Astrocyte (in vitro differentiated cells and primary cell): ENCODE measurements at regions not wholly inside any gene's neighbourhood (a gene's known extent, or its start where the extent isn't known, plus 50 kb on each side); places are given as distances from the start of the nearest gene placed in this dataset.

ENCODE experiments used
- DNase-seq: peaks from one replicate; pipeline ENCODE4 v3.0.0-alpha.2; 2010; ENCODE audit warnings: low read depth
- FAIRE-seq: peaks from 2 replicates; lab custom pipeline; 2011; peaks lifted over from hg19 to GRCh38; lab: Jason Lieb, UNC
- H2AFZ ChIP-seq: 2 replicates; pipeline ENCODE4 v1.6.0; 2012; ENCODE audit warnings: low read depth, low read length, inconsistent platforms
- H3K27ac ChIP-seq: 2 replicates; pipeline ENCODE4 v1.5.1; 2011; ENCODE audit warnings: low read depth, low read length, inconsistent platforms
- H3K27me3 ChIP-seq: 2 replicates; pipeline ENCODE4 v1.6.0; 2011; ENCODE audit warnings: low read length, inconsistent platforms; ENCODE audit not compliant: insufficient read depth
- H3K36me3 ChIP-seq: 2 replicates; pipeline ENCODE4 v1.5.1; 2011; ENCODE audit warnings: low read length, inconsistent platforms; ENCODE audit not compliant: insufficient read depth
- H3K4me1 ChIP-seq: 2 replicates; pipeline ENCODE4 v1.5.1; 2011; ENCODE audit warnings: low read length, inconsistent platforms; ENCODE audit not compliant: insufficient read depth
- H3K4me2 ChIP-seq: 2 replicates; pipeline ENCODE4 v1.6.0; 2012; ENCODE audit warnings: low read length, inconsistent platforms
- H3K4me3 ChIP-seq: 2 replicates; pipeline ENCODE4 v1.5.1; 2011; ENCODE audit warnings: low read depth, mild to moderate bottlenecking, low read length, inconsistent platforms; ENCODE audit not compliant: insufficient read depth
- H3K79me2 ChIP-seq: 2 replicates; pipeline ENCODE4 v1.6.0; 2012; ENCODE audit warnings: mild to moderate bottlenecking, low read length, inconsistent platforms; ENCODE audit not compliant: insufficient read depth
- H3K9ac ChIP-seq: 2 replicates; pipeline ENCODE4 v1.6.0; 2012; ENCODE audit warnings: mild to moderate bottlenecking, low read length, inconsistent platforms
- H3K9me3 ChIP-seq: 2 replicates; pipeline ENCODE4 v1.5.1; 2012; ENCODE audit warnings: low read depth, mild to moderate bottlenecking, low read length, inconsistent platforms; ENCODE audit not compliant: insufficient read depth
- H4K20me1 ChIP-seq: 2 replicates; pipeline ENCODE4 v1.6.0; 2012; ENCODE audit warnings: low read length, inconsistent platforms; ENCODE audit not compliant: insufficient read depth
- H3K27ac Mint-ChIP-seq: one replicate; pipeline ENCODE4 v1.8.0; 2021; ENCODE audit warnings: mild to moderate bottlenecking, mixed read lengths; ENCODE audit not compliant: unreplicated experiment
- H3K27me3 Mint-ChIP-seq: one replicate; pipeline ENCODE4 v1.8.0; 2021; ENCODE audit warnings: low read depth, mixed read lengths; ENCODE audit not compliant: unreplicated experiment
- H3K36me3 Mint-ChIP-seq: one replicate; pipeline ENCODE4 v1.8.0; 2021; ENCODE audit warnings: low read depth, mixed read lengths; ENCODE audit not compliant: unreplicated experiment
- H3K4me1 Mint-ChIP-seq: one replicate; pipeline ENCODE4 v1.8.0; 2021; ENCODE audit warnings: low read depth, mixed read lengths; ENCODE audit not compliant: unreplicated experiment
- H3K4me3 Mint-ChIP-seq: one replicate; pipeline ENCODE4 v1.8.0; 2021; ENCODE audit warnings: mild to moderate bottlenecking, moderate library complexity, mixed read lengths; ENCODE audit not compliant: unreplicated experiment
- H3K9me3 Mint-ChIP-seq: one replicate; pipeline ENCODE4 v1.8.0; 2021; ENCODE audit warnings: mild to moderate bottlenecking, mixed read lengths; ENCODE audit not compliant: unreplicated experiment
- EZH2 ChIP-seq: IDR thresholded peaks from 2 replicates; pipeline ENCODE4 v1.6.1; 2012; ENCODE audit warnings: mild to moderate bottlenecking, low read length, inconsistent platforms; ENCODE audit not compliant: insufficient read depth
- TF ChIP-seq, protein P1 (sequence below): IDR thresholded peaks from 2 replicates; pipeline ENCODE4 v1.5.1; 2011; ENCODE audit warnings: low read depth, mild to moderate bottlenecking, inconsistent platforms, low read length, moderate library complexity; ENCODE audit not compliant: insufficient read depth

DNA sequence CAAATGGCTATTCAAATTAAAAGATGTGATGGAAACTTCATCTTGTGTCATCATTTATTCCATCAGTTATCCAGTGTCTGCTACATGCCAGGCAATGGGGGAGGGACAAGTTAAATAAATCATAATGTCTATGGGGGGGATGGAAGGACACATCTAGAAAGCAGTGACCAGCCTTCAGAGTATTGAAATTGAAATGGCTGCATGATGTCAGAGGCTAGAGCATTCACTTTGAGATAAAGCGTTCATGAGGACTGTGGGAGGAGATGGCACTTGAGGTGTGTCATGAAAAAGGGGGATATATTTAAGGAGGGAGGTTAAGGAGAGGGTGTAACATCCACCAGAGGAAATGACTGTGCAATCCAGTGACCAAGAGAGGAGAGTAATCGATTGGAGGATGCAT is 50.6 kb downstream of the SLIT2 start:
- H3K4me1 ChIP-seq = no peaks in the 10 kb centered on the region
- Mint-ChIP-seq H3K27me3 (no peaks in the 10 kb centered on the region), H3K4me1 (no peaks in the 10 kb centered on the region), H3K9me3 (no peaks in the 10 kb centered on the region), H3K4me3 (no peak overlapping the region), H3K27ac (no peak overlapping the region), H3K36me3 (no peaks in the 10 kb centered on the region)
- H3K27me3 ChIP-seq = no peaks in the 10 kb centered on the region
- no peak overlapping the region for H3K4me3 ChIP-seq
- H3K36me3 ChIP-seq = no peaks in the 10 kb centered on the region
- H3K4me2 ChIP-seq = no peak overlapping the region
- H3K79me2 ChIP-seq = no peaks in the 10 kb centered on the region
- DNase-seq = no peak
- H3K9me3 ChIP-seq = no peaks in the 10 kb centered on the region
- no peak overlapping the region for H3K9ac ChIP-seq
- TF ChIP-seq, protein P1, sequence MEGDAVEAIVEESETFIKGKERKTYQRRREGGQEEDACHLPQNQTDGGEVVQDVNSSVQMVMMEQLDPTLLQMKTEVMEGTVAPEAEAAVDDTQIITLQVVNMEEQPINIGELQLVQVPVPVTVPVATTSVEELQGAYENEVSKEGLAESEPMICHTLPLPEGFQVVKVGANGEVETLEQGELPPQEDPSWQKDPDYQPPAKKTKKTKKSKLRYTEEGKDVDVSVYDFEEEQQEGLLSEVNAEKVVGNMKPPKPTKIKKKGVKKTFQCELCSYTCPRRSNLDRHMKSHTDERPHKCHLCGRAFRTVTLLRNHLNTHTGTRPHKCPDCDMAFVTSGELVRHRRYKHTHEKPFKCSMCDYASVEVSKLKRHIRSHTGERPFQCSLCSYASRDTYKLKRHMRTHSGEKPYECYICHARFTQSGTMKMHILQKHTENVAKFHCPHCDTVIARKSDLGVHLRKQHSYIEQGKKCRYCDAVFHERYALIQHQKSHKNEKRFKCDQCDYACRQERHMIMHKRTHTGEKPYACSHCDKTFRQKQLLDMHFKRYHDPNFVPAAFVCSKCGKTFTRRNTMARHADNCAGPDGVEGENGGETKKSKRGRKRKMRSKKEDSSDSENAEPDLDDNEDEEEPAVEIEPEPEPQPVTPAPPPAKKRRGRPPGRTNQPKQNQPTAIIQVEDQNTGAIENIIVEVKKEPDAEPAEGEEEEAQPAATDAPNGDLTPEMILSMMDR = no peak
- TF ChIP-seq EZH2 = no peak
- no peak overlapping the region for H3K27ac ChIP-seq
- no peak overlapping the region for H2AFZ ChIP-seq
- H4K20me1 ChIP-seq = no peaks in the 10 kb centered on the region
- FAIRE-seq = no peak

GRCh38 chr4:20305976-20306375 is 54.3 kb downstream of the SLIT2 start:
- H3K27ac ChIP-seq = no peak overlapping the region
- no peak overlapping the region for H3K4me3 Mint-ChIP-seq
- no peak overlapping the region for H2AFZ ChIP-seq
- no peaks in the 10 kb centered on the region for H3K36me3 Mint-ChIP-seq
- no peak overlapping the region for H3K4me3 ChIP-seq
- H3K4me1 Mint-ChIP-seq = no peaks in the 10 kb centered on the region
- H3K79me2 ChIP-seq = no peaks in the 10 kb centered on the region
- no peaks in the 10 kb centered on the region for H3K9me3 ChIP-seq
- no peak overlapping the region for H3K9ac ChIP-seq
- no peak overlapping the region for H3K4me2 ChIP-seq
- DNase-seq (no peak), FAIRE-seq (no peak)
- H3K4me1 ChIP-seq = no peaks in the 10 kb centered on the region
- no peaks in the 10 kb centered on the region for H3K9me3 Mint-ChIP-seq
- H3K27me3 Mint-ChIP-seq = no peaks in the 10 kb centered on the region
- H3K36me3 ChIP-seq = no peaks in the 10 kb centered on the region
- H4K20me1 ChIP-seq = no peaks in the 10 kb centered on the region
- H3K27me3 ChIP-seq = no peaks in the 10 kb centered on the region
- H3K27ac Mint-ChIP-seq = no peak overlapping the region
- TF ChIP-seq, protein P1 = no peak
- TF ChIP-seq EZH2 = no peak

- Mint-ChIP-seq H3K27ac (no peak overlapping the region), H3K4me1 (no peaks in the 10 kb centered on the region), H3K9me3 (no peaks in the 10 kb centered on the region), H3K4me3 (no peak overlapping the region), H3K36me3 (no peaks in the 10 kb centered on the region), H3K27me3 (no peaks in the 10 kb centered on the region)
- FAIRE-seq = no peak
- Histone ChIP-seq H3K4me1 (no peaks in the 10 kb centered on the region), H3K9me3 (no peaks in the 10 kb centered on the region), H4K20me1 (no peaks in the 10 kb centered on the region), H3K27me3 (no peaks in the 10 kb centered on the region), H2AFZ (no peak overlapping the region), H3K9ac (no peak overlapping the region), H3K4me3 (no peak overlapping the region), H3K27ac (no peak overlapping the region), H3K36me3 (no peaks in the 10 kb centered on the region), H3K4me2 (no peak overlapping the region), H3K79me2 (no peaks in the 10 kb centered on the region)
- DNase-seq = peak; percentile 46
- no peak for TF ChIP-seq EZH2
- TF ChIP-seq, protein P1 = no peak
These were observed 60.2 kb downstream of the SLIT2 start for GRCh38 chr4:20311856-20312255.
